SJCRH30 (cell line): ENCODE measurements at regions not wholly inside any gene's neighbourhood (a gene's known extent, or its start where the extent isn't known, plus 50 kb on each side); places are given as distances from the start of the nearest gene placed in this dataset.

Source experiments
- DNase-seq, 2 experiments: peaks; one replicate each; pipeline ENCODE4 v3.0.0-alpha.2; 2015 to 2020
- H3K27ac ChIP-seq: fragments of 250-450 bp; sonication (Bioruptor Pico); 2 replicates; pipeline ENCODE4 v1.5.1; 2020; ENCODE audit warnings: mild to moderate bottlenecking, moderate library complexity
- H3K27me3 ChIP-seq: fragments of 250-450 bp; sonication (Bioruptor Pico); 2 replicates; pipeline ENCODE4 v1.5.1; 2020; ENCODE audit warnings: mild to moderate bottlenecking, moderate library complexity
- H3K36me3 ChIP-seq: fragments of 250-450 bp; sonication (Bioruptor Pico); 2 replicates; pipeline ENCODE4 v1.5.1; 2020; ENCODE audit warnings: mild to moderate bottlenecking, moderate library complexity
- H3K4me1 ChIP-seq: fragments of 250-450 bp; sonication (Bioruptor Pico); 2 replicates; pipeline ENCODE4 v1.5.1; 2020; ENCODE audit warnings: mild to moderate bottlenecking, moderate library complexity
- H3K4me3 ChIP-seq: fragments of 250-450 bp; sonication (Bioruptor Pico); 2 replicates; pipeline ENCODE4 v1.5.1; 2020; ENCODE audit warnings: mild to moderate bottlenecking, moderate library complexity
- H3K9me3 ChIP-seq: fragments of 250-450 bp; sonication (Bioruptor Pico); replicated peaks from 2 replicates; pipeline ENCODE4 v1.5.1; 2020; ENCODE audit warnings: mild to moderate bottlenecking, moderate library complexity

DNA sequence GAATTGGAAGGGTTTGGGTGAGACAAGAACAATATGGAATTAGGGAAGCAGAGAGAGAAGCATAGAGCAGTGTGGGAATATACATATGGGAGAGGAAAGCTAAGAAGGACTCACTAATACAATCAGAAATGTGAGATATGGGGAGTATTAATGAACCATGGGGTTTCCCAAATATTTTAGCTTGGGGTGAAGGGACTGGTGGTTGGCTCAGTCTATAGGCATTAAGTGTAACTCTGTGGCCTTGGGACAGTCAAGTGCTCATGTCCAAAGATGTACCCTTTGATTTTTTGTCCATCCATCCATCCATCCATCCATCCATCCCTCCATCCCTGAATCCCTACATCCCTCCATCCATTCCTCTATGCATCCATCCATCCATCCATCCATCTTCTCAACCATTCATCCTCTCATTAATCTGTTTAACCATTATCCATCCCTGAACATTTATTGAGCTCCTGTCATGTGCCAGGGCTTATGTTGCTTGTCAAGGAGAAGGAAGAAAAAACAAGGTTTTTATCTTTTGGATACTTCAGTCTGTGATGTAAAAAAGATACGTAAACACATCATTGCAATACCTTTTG is 263.4 kb upstream of the CHD6 start:
- H3K4me3 ChIP-seq: no peak overlapping the region
- peaks cover 5% of the 10 kb centered on the region; the same call in 1 of the 2 replicates for H3K4me1 ChIP-seq
- no peaks in the 10 kb centered on the region for H3K27me3 ChIP-seq
- H3K36me3 ChIP-seq: no peaks in the 10 kb centered on the region
- no peak for DNase-seq
- no peaks in the 10 kb centered on the region for H3K9me3 ChIP-seq
- H3K27ac ChIP-seq: no peak overlapping the region

DNA sequence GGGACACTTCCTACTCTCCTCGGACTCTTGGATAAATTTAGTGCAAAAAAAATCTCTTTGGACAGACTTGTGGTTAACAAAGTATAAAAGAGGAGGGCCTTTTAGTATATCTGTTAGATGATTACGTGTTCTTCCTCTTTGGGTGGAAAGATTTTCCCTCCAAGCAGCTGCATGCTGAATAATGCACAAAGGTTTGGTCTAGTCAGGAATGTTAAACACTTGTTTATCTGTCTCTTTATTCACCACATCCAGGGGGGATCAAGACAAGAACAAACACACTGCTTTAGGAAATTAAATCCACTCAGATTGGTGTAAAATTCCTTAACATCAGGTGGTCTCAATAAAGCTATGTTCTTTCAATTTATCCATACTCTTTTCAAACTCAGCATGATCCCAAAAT is 260.9 kb upstream of the CHD6 start:
- H3K9me3 ChIP-seq: no peaks in the 10 kb centered on the region
- no peaks in the 10 kb centered on the region for H3K36me3 ChIP-seq
- DNase-seq: peak in 1 of 2 experiments; percentile 48
- peaks cover 5% of the 10 kb centered on the region; the same call in 1 of the 2 replicates for H3K4me1 ChIP-seq
- H3K27ac ChIP-seq: no peak overlapping the region
- H3K27me3 ChIP-seq: no peaks in the 10 kb centered on the region
- no peak overlapping the region for H3K4me3 ChIP-seq

DNA sequence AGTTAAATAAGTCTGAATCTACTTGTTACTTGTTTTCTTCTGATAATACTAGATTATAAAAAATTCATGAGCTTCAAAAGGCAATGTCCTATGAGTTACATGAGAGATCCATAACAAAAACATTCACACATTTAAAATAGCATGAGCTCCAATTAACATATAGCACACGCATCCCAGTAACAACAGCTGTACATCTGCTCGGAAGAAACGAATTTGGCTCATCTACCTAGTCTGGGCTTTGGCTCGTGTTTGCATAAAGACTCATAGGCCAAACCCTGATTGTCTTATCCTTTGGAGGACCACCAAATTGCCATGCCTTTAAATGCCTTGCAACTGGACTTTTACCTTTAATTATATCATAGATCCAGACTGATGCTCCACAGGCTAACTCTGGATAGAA is 259.7 kb upstream of the CHD6 start:
- H3K27me3 ChIP-seq: peaks cover 2% of the 10 kb centered on the region; the same call in 1 of the 2 replicates
- DNase-seq: peak in 1 of 2 experiments; percentile 32
- no peak overlapping the region for H3K27ac ChIP-seq
- no peaks in the 10 kb centered on the region for H3K9me3 ChIP-seq
- H3K4me3 ChIP-seq: no peak overlapping the region
- peaks cover 5% of the 10 kb centered on the region; the same call in 1 of the 2 replicates for H3K4me1 ChIP-seq
- H3K36me3 ChIP-seq: no peaks in the 10 kb centered on the region

DNA sequence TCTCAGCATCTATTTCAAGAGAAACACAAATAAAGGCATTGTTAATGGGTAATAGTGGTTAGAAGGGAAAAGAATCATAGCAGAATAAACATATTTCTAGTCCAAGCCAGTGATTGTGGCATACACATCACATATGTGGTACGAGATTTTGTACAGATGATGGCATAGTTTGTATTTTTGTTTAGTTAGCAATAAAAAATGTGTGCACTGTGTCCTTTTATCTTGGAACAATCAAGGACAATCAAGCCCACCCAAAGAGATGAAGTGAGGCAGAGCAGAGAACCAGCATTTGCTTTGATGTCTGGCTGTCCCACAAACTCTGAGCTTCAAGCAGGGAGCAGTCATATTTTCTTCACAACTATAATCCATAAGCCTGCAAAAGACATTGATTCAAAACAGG is 256.5 kb upstream of the CHD6 start:
- no peak for DNase-seq

DNA sequence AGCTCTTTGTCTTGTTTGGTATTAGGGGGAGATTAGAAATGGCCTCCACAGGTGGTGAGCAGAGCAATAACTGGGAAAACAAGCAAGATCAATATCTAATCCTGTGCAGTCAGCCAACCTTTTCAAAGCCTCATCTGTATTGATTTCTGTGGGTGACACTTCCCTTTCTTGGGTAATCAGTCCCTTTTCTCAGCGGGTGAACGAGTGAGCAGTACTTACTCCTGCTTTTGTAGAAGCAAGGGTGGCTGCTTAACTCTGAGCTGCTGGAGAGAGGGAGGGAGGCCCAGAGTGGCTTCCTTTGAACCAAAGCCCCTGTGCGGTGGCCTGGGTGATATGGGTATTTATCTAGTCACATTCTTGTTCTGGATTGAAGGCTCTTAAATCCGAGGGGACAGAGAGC is 254.8 kb upstream of the CHD6 start:
- no peaks in the 10 kb centered on the region for H3K36me3 ChIP-seq
- no peak overlapping the region for H3K4me3 ChIP-seq
- no peaks in the 10 kb centered on the region for H3K9me3 ChIP-seq
- peaks cover 6% of the 10 kb centered on the region; the same call in 1 of the 2 replicates for H3K27me3 ChIP-seq
- no peak for DNase-seq
- no peak overlapping the region for H3K27ac ChIP-seq
- H3K4me1 ChIP-seq: no peaks in the 10 kb centered on the region

More for the DNA sequence above, 256.5 kb upstream of the CHD6 start:
- H3K4me3 ChIP-seq: no peak overlapping the region
- no peak overlapping the region for H3K27ac ChIP-seq
- H3K27me3 ChIP-seq: peaks cover 6% of the 10 kb centered on the region; the same call in 1 of the 2 replicates
- no peaks in the 10 kb centered on the region for H3K9me3 ChIP-seq
- peaks cover 5% of the 10 kb centered on the region; the same call in 1 of the 2 replicates for H3K4me1 ChIP-seq
- no peaks in the 10 kb centered on the region for H3K36me3 ChIP-seq

DNA sequence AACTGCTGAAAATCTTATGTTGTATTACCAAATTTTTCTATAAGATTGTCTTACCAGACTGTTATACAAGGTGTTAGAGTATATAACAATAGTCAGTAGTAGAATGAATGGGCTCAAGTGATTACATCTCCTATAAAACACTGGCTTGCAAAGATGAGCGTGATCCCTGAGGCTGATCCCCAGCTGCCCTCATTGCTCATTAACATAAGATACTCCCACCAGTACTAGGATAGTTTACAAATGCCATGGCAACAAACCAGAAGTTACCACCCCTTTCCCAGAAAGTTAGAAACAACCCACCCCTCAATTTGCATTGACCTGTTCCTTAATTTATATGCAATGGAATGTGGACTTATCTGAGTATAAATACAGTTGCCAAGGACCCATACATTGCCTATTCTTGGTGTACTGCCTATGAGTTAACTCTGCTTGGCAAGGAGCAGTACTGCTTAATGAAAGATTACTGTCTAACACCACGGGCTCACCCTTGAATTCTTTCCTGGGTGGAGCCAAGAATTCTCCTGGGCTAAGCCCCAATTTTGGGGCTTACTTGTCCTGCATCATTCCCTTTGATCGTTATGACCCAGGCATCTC is 252.8 kb upstream of the CHD6 start:
- no peaks in the 10 kb centered on the region for H3K9me3 ChIP-seq
- peaks cover 6% of the 10 kb centered on the region; the same call in 1 of the 2 replicates for H3K27me3 ChIP-seq
- H3K36me3 ChIP-seq: no peaks in the 10 kb centered on the region
- no peaks in the 10 kb centered on the region for H3K4me1 ChIP-seq
- no peak overlapping the region for H3K27ac ChIP-seq
- no peak for DNase-seq
- H3K4me3 ChIP-seq: no peak overlapping the region

DNA sequence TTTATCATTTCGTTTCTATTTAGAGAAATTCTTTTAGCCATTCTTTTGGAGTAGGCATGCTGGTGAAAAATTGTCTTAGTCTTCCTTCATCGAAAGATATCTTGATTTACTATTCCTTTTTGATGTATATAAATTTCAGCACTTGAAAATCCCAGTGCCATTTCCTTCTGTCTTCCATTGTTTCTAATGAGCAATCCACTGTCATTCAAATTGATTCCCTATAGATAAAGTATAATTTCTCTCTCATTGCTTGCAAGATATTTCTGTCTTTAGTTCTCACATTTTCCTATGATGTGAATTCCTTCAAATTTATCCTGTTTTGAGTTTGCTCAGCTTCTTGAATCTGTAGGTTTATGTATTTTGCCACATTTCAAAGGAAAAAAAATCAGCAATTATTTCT is 251.1 kb upstream of the CHD6 start:
- Histone ChIP-seq H3K27ac (no peak overlapping the region), H3K27me3 (peaks cover 6% of the 10 kb centered on the region; the same call in 1 of the 2 replicates), H3K36me3 (no peaks in the 10 kb centered on the region), H3K4me1 (no peaks in the 10 kb centered on the region), H3K4me3 (no peak overlapping the region), H3K9me3 (no peaks in the 10 kb centered on the region)
- DNase-seq: no peak

GRCh38 chr20:41865938-41866337 is 247.8 kb upstream of the CHD6 start:
- Histone ChIP-seq H3K27ac (no peak overlapping the region), H3K4me1 (peaks cover 5% of the 10 kb centered on the region), H3K4me3 (no peak overlapping the region), H3K27me3 (no peaks in the 10 kb centered on the region), H3K9me3 (no peaks in the 10 kb centered on the region), H3K36me3 (no peaks in the 10 kb centered on the region)
- DNase-seq: no peak

GRCh38 chr20:41862476-41862875 is 244.3 kb upstream of the CHD6 start:
- no peak overlapping the region for H3K27ac ChIP-seq
- peaks cover 5% of the 10 kb centered on the region for H3K4me1 ChIP-seq
- no peaks in the 10 kb centered on the region for H3K27me3 ChIP-seq
- 0 out of 2 replicates have a peak, but pooled peaks cover 3% of the 10 kb centered on the region for H3K9me3 ChIP-seq
- DNase-seq: no peak
- no peak overlapping the region for H3K4me3 ChIP-seq
- no peaks in the 10 kb centered on the region for H3K36me3 ChIP-seq

GRCh38 chr20:41861772-41862422 is 243.7 kb upstream of the CHD6 start:
- Histone ChIP-seq H3K36me3 (no peaks in the 10 kb centered on the region), H3K4me3 (no peak overlapping the region), H3K27ac (no peak overlapping the region), H3K4me1 (peaks cover 5% of the 10 kb centered on the region), H3K9me3 (0 out of 2 replicates have a peak, but pooled peaks cover 3% of the 10 kb centered on the region), H3K27me3 (no peaks in the 10 kb centered on the region)
- DNase-seq: peak in 1 of 2 experiments; percentile 29

- Histone ChIP-seq H3K9me3 (0 out of 2 replicates have a peak, but pooled peaks cover 3% of the 10 kb centered on the region), H3K4me3 (no peak overlapping the region), H3K36me3 (no peaks in the 10 kb centered on the region), H3K27me3 (peaks cover 5% of the 10 kb centered on the region; the same call in 1 of the 2 replicates), H3K27ac (no peak overlapping the region), H3K4me1 (no peaks in the 10 kb centered on the region)
- DNase-seq: no peak
These were observed 236.6 kb upstream of the CHD6 start for GRCh38 chr20:41854765-41855164.

DNA sequence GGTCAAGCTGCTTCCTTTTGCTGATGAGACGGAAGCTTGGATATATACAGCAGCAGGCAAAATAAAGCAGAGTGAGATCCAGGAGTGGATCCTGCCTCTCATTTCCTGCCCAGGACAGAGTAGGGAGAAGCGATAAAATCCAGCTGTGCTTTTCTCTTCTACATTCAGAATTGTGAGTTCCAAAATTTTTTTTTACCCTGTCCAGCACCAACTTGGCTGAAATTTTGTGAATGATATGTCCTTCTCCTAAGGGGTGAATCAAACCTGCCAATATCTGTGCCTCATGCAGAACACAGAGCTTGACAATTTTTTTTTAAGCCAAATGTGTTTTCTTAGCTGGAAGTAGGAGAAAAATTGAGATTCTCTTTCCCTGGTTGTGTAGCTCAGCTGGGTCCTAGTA is 235.6 kb upstream of the CHD6 start:
- Histone ChIP-seq H3K27ac (no peak overlapping the region), H3K4me1 (no peaks in the 10 kb centered on the region), H3K27me3 (peaks cover 5% of the 10 kb centered on the region; the same call in 1 of the 2 replicates), H3K9me3 (0 out of 2 replicates have a peak, but pooled peaks cover 3% of the 10 kb centered on the region), H3K36me3 (no peaks in the 10 kb centered on the region), H3K4me3 (no peak overlapping the region)
- no peak for DNase-seq

- H3K4me1 ChIP-seq: no peaks in the 10 kb centered on the region
- no peaks in the 10 kb centered on the region for H3K36me3 ChIP-seq
- H3K4me3 ChIP-seq: no peak overlapping the region
- H3K27me3 ChIP-seq: 0 out of 2 replicates have a peak, but pooled peaks cover 5% of the 10 kb centered on the region
- DNase-seq: no peak
- H3K27ac ChIP-seq: no peak overlapping the region
- H3K9me3 ChIP-seq: no peaks in the 10 kb centered on the region
These were observed 230.0 kb upstream of the CHD6 start for GRCh38 chr20:41848180-41848579.

DNA sequence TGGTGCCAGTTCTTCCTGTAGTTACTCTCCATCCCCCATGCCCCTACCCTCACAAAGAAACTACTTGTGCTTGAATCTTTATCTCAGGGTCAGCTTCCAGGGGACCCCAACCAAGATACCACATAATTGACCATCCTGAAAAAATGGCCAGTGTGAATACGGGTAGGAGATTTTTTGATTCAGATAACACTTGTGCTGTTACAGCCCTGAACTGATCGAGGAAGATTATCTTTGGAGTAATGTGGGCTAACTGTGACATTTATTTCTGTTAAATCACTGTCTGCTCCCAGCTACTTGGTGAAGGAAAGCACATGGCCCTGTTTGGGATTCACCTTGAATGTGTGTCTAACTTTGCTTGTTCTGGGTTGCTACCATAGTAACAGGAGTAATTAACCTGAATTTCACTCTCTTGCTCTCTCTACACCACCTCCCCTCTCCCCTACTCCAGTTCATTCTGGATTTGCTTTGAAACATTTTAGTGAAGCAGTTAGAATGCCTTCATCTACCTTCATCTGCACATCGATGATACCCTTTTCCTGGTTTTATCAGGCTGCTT is 219.6 kb upstream of the CHD6 start:
- H3K36me3 ChIP-seq: no peaks in the 10 kb centered on the region
- no peaks in the 10 kb centered on the region for H3K9me3 ChIP-seq
- no peak overlapping the region for H3K27ac ChIP-seq

DNA sequence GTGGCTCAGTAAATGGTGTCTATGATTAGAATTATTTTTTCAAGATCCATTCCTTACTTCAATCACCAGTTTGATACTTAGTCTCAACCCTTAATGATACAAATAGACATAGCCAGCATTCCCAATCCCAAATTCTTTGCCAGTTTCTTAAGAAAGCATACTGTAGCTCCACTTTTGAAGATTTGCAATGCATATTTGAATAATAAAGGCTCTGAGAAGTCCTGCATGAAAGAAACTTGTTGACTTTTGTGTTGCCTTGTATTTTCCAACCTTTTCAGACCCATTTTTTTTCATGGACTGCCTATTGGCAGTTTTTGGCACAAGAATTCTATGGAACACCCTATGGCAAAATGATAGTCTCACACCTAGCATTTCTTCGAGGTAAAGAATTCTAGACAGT is 215.6 kb upstream of the CHD6 start:
- H3K27ac ChIP-seq: no peak overlapping the region
- no peaks in the 10 kb centered on the region for H3K27me3 ChIP-seq
- H3K9me3 ChIP-seq: no peaks in the 10 kb centered on the region
- DNase-seq: no peak
- no peaks in the 10 kb centered on the region for H3K4me1 ChIP-seq
- no peaks in the 10 kb centered on the region for H3K36me3 ChIP-seq
- no peak overlapping the region for H3K4me3 ChIP-seq

More for the DNA sequence above, 219.6 kb upstream of the CHD6 start:
- Histone ChIP-seq H3K4me1 (no peaks in the 10 kb centered on the region), H3K4me3 (no peak overlapping the region), H3K27me3 (no peaks in the 10 kb centered on the region)
- no peak for DNase-seq
